Calu3 (cell line): ENCODE measurements at regions not wholly inside any gene's neighbourhood (a gene's known extent, or its start where the extent isn't known, plus 50 kb on each side); places are given as distances from the start of the nearest gene placed in this dataset.
"Not testable (repeated sequence)": the region's sequence is repeated elsewhere in the genome, so short reads cannot be mapped to it uniquely, and the experiment has no call there.

ENCODE experiments used
- BruUV-seq: library from RNA; stranded (reverse); fragments of 400-500 nt; replicated peaks from 2 replicates; lab custom pipeline; 2021; lab: Mats Ljungman, UMichigan
- CTCF ChIA-PET: fragments of 300-600 bp; sonication (Branson Sonifier 250); formaldehyde crosslinking; loops from one replicate; lab custom pipeline; 2022; ENCODE audit warnings: antibody characterized with exemption; lab: Charles Lee
- DNase-seq: peaks from one replicate; pipeline ENCODE4 v3.0.0; 2022
- H3K27ac Mint-ChIP-seq: one replicate; pipeline ENCODE4 v1.8.0; 2022; ENCODE audit warnings: mixed read lengths; ENCODE audit not compliant: unreplicated experiment
- H3K27me3 Mint-ChIP-seq: one replicate; pipeline ENCODE4 v1.8.0; 2022; ENCODE audit warnings: mixed read lengths; ENCODE audit not compliant: unreplicated experiment
- H3K36me3 Mint-ChIP-seq: one replicate; pipeline ENCODE4 v1.8.0; 2022; ENCODE audit warnings: mild to moderate bottlenecking, moderate library complexity, mixed read lengths; ENCODE audit not compliant: insufficient read depth, unreplicated experiment
- H3K4me1 Mint-ChIP-seq: one replicate; pipeline ENCODE4 v1.8.0; 2022; ENCODE audit warnings: mild to moderate bottlenecking, low read depth, mixed read lengths; ENCODE audit not compliant: unreplicated experiment
- H3K4me3 Mint-ChIP-seq: one replicate; pipeline ENCODE4 v1.8.0; 2022; ENCODE audit warnings: mild to moderate bottlenecking, low read depth, moderate library complexity, mixed read lengths; ENCODE audit not compliant: unreplicated experiment
- H3K9me3 Mint-ChIP-seq: one replicate; pipeline ENCODE4 v1.8.0; 2022; ENCODE audit warnings: low read depth, mixed read lengths; ENCODE audit not compliant: unreplicated experiment
- intact Hi-C: fragments of 100-400 bp; cut with micrococcal nuclease; formaldehyde crosslinking; loops from one replicate; pipeline ENCODE4 v1.10.0; 2022; ENCODE audit not compliant: unreplicated experiment
- TF ChIP-seq, protein P1 (sequence below): fragments of 200-600 bp; IDR thresholded peaks from one replicate; pipeline ENCODE4 v1.8.0; 2022; ENCODE audit warnings: antibody characterized with exemption; ENCODE audit not compliant: unreplicated experiment

DNA sequence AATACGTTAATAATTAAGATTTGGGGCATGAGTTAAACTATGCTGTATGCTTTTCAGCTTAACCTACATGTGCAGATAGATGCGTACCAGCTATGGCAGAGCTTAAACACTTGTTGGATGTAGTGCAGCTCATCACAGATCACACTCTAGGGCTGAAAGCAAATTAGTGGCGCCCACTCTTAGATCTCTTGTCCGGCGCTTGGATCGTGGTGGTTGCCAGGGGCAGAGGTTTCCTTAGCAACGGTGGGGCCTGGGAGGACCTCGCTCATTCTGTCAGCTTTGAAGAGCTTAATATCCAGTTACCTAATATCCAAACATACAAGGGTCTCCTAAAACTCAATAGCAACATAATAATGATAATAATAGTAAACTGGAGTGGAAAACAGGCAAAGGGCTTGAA is 548.2 kb upstream of the PFKP start:
- no TSS peak for BruUV-seq
- H3K27ac Mint-ChIP-seq, result no peak overlapping the region
- no peaks in the 10 kb centered on the region for H3K36me3 Mint-ChIP-seq
- no peaks in the 10 kb centered on the region for H3K27me3 Mint-ChIP-seq
- intact Hi-C loops, result no loop called here
- TF ChIP-seq, protein P1, sequence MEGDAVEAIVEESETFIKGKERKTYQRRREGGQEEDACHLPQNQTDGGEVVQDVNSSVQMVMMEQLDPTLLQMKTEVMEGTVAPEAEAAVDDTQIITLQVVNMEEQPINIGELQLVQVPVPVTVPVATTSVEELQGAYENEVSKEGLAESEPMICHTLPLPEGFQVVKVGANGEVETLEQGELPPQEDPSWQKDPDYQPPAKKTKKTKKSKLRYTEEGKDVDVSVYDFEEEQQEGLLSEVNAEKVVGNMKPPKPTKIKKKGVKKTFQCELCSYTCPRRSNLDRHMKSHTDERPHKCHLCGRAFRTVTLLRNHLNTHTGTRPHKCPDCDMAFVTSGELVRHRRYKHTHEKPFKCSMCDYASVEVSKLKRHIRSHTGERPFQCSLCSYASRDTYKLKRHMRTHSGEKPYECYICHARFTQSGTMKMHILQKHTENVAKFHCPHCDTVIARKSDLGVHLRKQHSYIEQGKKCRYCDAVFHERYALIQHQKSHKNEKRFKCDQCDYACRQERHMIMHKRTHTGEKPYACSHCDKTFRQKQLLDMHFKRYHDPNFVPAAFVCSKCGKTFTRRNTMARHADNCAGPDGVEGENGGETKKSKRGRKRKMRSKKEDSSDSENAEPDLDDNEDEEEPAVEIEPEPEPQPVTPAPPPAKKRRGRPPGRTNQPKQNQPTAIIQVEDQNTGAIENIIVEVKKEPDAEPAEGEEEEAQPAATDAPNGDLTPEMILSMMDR, result no peak
- H3K4me3 Mint-ChIP-seq, result no peak overlapping the region
- no peaks in the 10 kb centered on the region for H3K4me1 Mint-ChIP-seq
- no peak for DNase-seq
- peaks cover 12% of the 10 kb centered on the region for H3K9me3 Mint-ChIP-seq
- CTCF ChIA-PET, result no interaction called here

DNA sequence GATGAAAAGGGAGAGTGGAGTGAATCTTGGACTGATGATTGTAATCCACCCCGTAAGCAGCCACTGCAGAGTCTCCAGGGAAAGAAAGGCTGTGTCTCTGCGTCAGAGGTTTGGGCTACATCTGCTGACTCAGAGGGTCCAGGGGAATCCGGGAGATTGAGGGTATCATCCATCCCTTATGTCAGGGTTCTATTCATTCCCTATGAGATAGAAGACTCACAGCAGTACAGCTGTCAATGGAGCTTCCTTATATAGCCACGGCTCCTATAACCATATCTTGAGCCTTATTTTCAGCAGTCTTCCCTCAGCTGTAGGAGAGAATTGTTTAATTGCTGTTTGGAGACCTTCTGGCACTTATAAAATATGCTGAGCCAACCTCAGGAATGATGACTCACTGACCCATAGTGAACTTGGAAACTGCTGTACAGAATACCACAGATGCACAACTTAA is 558.2 kb upstream of the PFKP start:
- CTCF ChIA-PET, result no interaction called here
- Mint-ChIP-seq H3K9me3 (peaks cover 10% of the 10 kb centered on the region), H3K27me3 (no peaks in the 10 kb centered on the region), H3K4me3 (no peak overlapping the region), H3K36me3 (no peaks in the 10 kb centered on the region), H3K4me1 (no peaks in the 10 kb centered on the region), H3K27ac (no peak overlapping the region)
- TF ChIP-seq, protein P1, result no peak
- DNase-seq, result no peak
- intact Hi-C loops, result no loop called here
- no TSS peak for BruUV-seq

DNA sequence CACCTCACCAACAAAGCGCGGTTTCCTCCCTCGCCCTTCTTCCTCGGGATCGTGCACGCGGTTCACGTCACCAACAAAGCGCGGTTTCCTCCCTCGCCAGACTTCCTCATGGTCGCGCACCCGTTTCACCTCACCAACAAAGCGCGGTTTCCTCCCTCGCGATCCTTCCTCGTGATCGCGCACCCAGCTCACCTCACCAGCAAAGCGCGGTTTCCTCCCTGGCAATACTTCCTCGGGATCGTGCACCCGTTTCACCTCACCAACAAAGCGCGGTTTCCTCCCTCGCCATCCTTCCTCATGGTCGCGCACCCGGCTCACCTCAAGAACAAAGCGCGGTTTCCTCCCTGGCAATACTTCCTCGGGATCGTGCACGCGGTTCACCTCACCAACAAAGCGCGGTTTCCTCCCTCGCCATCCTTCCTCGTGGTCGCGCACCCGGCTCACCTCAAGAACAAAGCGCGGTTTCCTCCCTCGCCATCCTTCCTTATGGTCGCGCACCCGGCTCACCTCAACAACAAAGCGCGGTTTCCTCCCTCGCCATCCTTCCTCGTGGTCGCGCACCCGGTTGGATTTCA is 565.9 kb upstream of the PFKP start:
- H3K9me3 Mint-ChIP-seq, H3K36me3 Mint-ChIP-seq, DNase-seq, H3K27ac Mint-ChIP-seq, H3K27me3 Mint-ChIP-seq, H3K4me3 Mint-ChIP-seq, H3K4me1 Mint-ChIP-seq, BruUV-seq, intact Hi-C loops: not testable (repeated sequence)
- CTCF ChIA-PET, result interaction anchor here (0.5 kb wide), 1 partner anchor 120 kb away, joined by 3 read pairs; no protein-coding TSS in a partner anchor

DNA sequence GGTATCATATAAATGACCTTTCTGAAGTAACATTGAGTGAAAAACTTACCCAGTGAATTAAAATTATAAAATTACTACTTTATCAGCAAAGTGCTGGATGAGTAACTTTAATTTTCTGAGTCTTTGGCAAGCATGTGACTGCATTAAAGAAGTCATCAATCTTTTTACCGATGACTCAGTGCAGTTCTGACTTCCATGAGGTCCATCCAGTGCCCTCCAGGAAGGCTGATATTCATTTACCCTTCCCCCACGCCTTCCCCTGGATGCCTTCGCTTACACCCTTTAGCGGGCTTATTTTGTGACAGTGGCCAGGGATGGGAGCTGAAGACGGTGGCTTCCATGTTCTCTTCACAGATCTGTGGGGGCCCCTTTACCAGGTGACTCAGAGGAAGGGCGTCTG is 572.9 kb upstream of the PFKP start:
- DNase-seq, result no peak

More for the DNA sequence above, 572.9 kb upstream of the PFKP start:
- CTCF ChIA-PET, result no interaction called here
- BruUV-seq, result no TSS peak
- peaks cover 6% of the 10 kb centered on the region for H3K9me3 Mint-ChIP-seq
- H3K27ac Mint-ChIP-seq, result no peak overlapping the region
- intact Hi-C loops, result no loop called here
- no peaks in the 10 kb centered on the region for H3K27me3 Mint-ChIP-seq
- H3K4me3 Mint-ChIP-seq, result no peak overlapping the region
- no peaks in the 10 kb centered on the region for H3K36me3 Mint-ChIP-seq
- TF ChIP-seq, protein P1, result no peak
- no peaks in the 10 kb centered on the region for H3K4me1 Mint-ChIP-seq
